Chondrocyte (in vitro differentiated cells): ENCODE measurements at regions not wholly inside any gene's neighbourhood (a gene's known extent, or its start where the extent isn't known, plus 50 kb on each side); places are given as distances from the start of the nearest gene placed in this dataset.
A peak's percentile ranks its signal among the peaks of the same experiment; 100 is the strongest.
"Not testable (repeated sequence)": the region's sequence is repeated elsewhere in the genome, so short reads cannot be mapped to it uniquely, and the experiment has no call there.

ENCODE experiments used
- DNase-seq: peaks from one replicate; pipeline ENCODE4 v3.0.0; 2021; ENCODE audit warnings: mixed read lengths, low spot score
- H3K27ac Mint-ChIP-seq: one replicate; pipeline ENCODE4 v1.8.0; 2021; ENCODE audit warnings: mild to moderate bottlenecking, moderate library complexity, mixed read lengths; ENCODE audit not compliant: unreplicated experiment
- H3K27me3 Mint-ChIP-seq: 2 replicates; pipeline ENCODE4 v1.8.0; 2021; ENCODE audit warnings: low read depth, mixed read lengths
- H3K36me3 Mint-ChIP-seq: 2 replicates; pipeline ENCODE4 v1.8.0; 2021; ENCODE audit warnings: low read depth, mixed read lengths
- H3K4me1 Mint-ChIP-seq: 2 replicates; pipeline ENCODE4 v1.8.0; 2021; ENCODE audit warnings: low read depth, mild to moderate bottlenecking, mixed read lengths
- H3K4me3 Mint-ChIP-seq: one replicate; pipeline ENCODE4 v1.8.0; 2021; ENCODE audit warnings: mild to moderate bottlenecking, moderate library complexity, mixed read lengths; ENCODE audit not compliant: unreplicated experiment
- H3K9me3 Mint-ChIP-seq: 2 replicates; pipeline ENCODE4 v1.8.0; 2021; ENCODE audit warnings: low read depth, mixed read lengths
- TF ChIP-seq, protein P1 (sequence below): fragments of 200-600 bp; sonication (generic); IDR thresholded peaks from 2 replicates; pipeline ENCODE4 v1.5.0; 2021; ENCODE audit warnings: antibody characterized with exemption, mild to moderate bottlenecking, moderate library complexity

DNA sequence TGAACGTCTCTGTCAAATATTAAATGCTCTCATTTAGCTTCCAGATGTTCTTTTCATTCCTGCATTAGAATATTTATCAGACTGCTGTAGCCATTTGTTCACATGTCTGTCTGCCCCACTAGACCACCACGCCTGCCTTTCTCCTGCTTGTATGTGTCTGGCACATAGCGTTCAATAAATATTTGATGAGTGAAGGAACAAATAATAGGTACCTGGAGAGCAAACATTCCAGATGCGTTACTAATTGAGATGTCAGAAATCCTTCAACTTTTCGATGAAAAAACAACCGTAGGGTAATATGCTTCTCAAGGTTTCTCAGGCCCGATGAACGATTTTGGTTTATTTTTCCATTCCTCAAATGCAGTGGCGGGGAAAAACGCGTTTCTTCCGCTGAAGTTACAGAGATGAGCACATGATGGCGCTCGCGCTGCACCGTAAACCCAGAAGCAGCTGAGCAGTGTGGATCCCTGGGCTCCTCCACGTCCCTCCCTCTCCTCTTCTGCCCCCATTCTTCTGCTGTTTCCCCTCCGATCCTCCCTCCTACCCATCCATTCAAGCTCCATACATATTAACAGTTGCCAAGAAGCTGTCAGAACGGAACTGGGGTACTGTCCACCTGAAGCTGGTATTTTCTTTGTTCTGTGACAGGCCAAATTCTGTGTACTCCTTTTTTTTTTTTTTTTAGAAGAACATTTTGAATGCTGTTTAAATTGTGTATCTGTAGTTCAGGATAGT lies 245.4 kb downstream of the MPDZ start:
- peak overlapping the region; percentile 91 for H3K27ac Mint-ChIP-seq
- peaks cover 29% of the 10 kb centered on the region for H3K4me1 Mint-ChIP-seq
- DNase-seq: no peak
- peaks cover 1% of the 10 kb centered on the region for H3K36me3 Mint-ChIP-seq
- peak overlapping the region; percentile 71 for H3K4me3 Mint-ChIP-seq
- no peaks in the 10 kb centered on the region for H3K9me3 Mint-ChIP-seq
- no peaks in the 10 kb centered on the region for H3K27me3 Mint-ChIP-seq
- TF ChIP-seq, protein P1, sequence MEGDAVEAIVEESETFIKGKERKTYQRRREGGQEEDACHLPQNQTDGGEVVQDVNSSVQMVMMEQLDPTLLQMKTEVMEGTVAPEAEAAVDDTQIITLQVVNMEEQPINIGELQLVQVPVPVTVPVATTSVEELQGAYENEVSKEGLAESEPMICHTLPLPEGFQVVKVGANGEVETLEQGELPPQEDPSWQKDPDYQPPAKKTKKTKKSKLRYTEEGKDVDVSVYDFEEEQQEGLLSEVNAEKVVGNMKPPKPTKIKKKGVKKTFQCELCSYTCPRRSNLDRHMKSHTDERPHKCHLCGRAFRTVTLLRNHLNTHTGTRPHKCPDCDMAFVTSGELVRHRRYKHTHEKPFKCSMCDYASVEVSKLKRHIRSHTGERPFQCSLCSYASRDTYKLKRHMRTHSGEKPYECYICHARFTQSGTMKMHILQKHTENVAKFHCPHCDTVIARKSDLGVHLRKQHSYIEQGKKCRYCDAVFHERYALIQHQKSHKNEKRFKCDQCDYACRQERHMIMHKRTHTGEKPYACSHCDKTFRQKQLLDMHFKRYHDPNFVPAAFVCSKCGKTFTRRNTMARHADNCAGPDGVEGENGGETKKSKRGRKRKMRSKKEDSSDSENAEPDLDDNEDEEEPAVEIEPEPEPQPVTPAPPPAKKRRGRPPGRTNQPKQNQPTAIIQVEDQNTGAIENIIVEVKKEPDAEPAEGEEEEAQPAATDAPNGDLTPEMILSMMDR: peak; percentile 96

DNA sequence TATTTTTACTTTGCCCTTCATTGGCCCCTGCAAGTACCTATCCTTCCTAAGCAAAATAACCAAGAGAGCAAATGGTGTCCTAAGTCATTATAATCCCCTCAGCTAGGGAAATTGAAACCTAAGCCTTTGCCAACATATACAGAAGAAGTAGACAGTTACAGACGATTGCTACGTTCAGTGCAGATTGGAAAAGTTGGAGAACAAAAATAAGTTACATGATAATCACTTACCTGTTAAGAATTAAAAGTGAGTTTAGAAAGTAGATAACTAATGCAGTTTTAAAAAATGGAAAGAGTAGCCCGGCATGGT lies 244.8 kb downstream of the MPDZ start:
- Mint-ChIP-seq H3K4me1 (peaks cover 29% of the 10 kb centered on the region), H3K9me3 (no peaks in the 10 kb centered on the region), H3K27me3 (no peaks in the 10 kb centered on the region), H3K36me3 (peaks cover 1% of the 10 kb centered on the region), H3K27ac (peak overlapping the region; percentile 91), H3K4me3 (peak overlapping the region; percentile 71)
- no peak for DNase-seq
- TF ChIP-seq, protein P1: no peak

DNA sequence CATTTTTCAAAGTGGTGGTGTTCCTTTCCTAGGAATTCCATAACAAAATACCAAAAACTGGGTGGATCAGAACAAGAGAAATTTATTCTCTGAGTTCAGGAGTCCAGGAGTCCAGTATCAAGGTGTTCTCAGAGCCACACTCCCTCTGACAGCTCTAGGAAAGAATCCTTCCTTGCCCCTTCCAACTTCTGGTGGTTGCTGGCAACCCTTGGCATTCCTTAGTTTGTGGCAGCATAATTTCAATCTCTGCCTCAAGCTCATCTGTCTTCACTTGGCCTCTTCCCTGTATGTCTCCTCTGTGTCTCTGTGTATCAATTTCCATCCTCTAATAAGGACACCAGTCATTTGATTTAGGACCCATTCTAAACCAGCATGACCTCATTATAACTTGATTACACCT lies 243.7 kb downstream of the MPDZ start:
- Mint-ChIP-seq H3K4me3 (no peak overlapping the region), H3K36me3 (peaks cover 1% of the 10 kb centered on the region)

DNA sequence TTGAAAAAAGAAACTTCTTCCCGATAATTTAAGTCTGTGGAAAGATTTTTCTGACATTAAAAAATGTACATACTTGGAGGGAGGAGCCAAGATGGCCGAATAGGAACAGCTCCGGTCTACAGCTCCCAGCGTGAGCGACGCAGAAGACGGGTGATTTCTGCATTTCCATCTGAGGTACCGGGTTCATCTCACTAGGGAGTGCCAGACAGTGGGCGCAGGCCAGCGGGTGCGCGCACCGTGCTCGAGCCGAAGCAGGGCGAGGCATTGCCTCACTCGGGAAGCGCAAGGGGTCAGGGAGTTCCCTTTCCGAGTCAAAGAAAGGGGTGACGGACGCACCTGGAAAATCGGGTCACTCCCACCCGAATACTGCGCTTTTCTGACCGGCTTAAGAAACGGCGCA lies 241.7 kb downstream of the MPDZ start:
- H3K27me3 Mint-ChIP-seq, H3K36me3 Mint-ChIP-seq, DNase-seq, H3K27ac Mint-ChIP-seq, H3K9me3 Mint-ChIP-seq: not testable (repeated sequence)
- Mint-ChIP-seq H3K4me3 (peak overlapping the region; percentile 55), H3K4me1 (peaks cover 29% of the 10 kb centered on the region)

More for the DNA sequence above, 243.7 kb downstream of the MPDZ start:
- peaks cover 29% of the 10 kb centered on the region for H3K4me1 Mint-ChIP-seq
- no peaks in the 10 kb centered on the region for H3K27me3 Mint-ChIP-seq
- TF ChIP-seq, protein P1: no peak
- H3K9me3 Mint-ChIP-seq: no peaks in the 10 kb centered on the region
- DNase-seq: no peak
- no peak overlapping the region for H3K27ac Mint-ChIP-seq

DNA sequence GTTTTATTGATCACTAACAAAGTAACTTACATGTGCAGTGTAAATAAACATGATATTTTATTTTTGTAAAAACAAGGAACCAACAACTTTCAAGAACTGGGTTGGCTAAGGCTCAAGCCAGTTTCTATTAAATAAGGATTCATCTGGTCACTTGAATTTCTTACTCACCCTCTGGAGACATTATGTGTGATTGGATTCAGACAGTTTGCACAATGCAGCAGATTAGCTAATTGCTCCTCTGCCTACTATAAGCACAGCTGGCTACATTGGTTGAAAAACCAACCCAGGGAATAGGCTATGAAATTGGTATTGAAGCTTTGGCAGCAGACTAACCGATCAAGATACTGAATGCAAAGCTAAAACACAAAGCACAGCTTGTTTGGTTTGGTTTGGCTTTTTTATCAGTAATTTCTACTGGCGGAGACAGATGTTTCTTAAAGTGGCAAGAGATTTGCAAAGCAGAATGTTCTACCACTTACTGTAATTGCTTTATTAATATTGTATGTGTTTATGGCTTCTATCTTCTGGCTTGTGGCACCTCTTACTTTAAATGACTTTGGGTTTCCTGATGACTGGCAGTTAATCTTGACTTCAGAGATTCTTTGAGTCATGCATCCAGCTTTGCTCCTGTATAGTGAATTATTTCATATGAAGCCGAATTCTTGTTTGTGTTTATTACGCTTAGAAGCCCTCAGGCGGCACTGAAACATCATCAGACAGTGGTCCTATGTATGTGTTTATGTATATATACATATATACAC lies 231.5 kb downstream of the MPDZ start:
- Mint-ChIP-seq H3K4me1 (peaks cover 4% of the 10 kb centered on the region), H3K36me3 (peaks cover 2% of the 10 kb centered on the region), H3K4me3 (no peak overlapping the region), H3K27ac (no peak overlapping the region), H3K9me3 (no peaks in the 10 kb centered on the region), H3K27me3 (no peaks in the 10 kb centered on the region)
- DNase-seq: no peak
- TF ChIP-seq, protein P1: no peak
